ENCODE measurements at regions not wholly inside any gene's neighbourhood (a gene's known extent, or its start where the extent isn't known, plus 50 kb on each side); places are given as distances from the start of the nearest gene placed in this dataset.

DNA sequence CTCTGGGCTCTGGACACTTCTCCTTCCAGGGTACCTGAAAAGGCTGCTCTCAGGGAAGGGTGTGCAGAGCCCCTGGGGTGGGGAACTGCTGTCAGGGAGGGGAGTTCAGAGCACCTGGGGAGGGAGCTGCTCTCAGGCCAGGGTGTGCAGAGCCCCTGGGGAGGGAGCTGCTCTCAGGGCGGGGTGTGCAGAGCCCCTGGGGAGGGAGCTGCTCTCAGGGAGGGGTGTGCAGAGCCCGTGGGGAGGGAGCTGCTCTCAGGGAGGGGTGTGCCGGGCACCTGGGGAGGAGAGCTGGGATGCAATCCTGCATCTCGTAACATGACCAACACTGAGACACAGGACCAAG is 764.2 kb downstream of the BRD1 start:
- no peak overlapping the region for H3K27ac ChIP-seq
- TF ChIP-seq, protein P1, sequence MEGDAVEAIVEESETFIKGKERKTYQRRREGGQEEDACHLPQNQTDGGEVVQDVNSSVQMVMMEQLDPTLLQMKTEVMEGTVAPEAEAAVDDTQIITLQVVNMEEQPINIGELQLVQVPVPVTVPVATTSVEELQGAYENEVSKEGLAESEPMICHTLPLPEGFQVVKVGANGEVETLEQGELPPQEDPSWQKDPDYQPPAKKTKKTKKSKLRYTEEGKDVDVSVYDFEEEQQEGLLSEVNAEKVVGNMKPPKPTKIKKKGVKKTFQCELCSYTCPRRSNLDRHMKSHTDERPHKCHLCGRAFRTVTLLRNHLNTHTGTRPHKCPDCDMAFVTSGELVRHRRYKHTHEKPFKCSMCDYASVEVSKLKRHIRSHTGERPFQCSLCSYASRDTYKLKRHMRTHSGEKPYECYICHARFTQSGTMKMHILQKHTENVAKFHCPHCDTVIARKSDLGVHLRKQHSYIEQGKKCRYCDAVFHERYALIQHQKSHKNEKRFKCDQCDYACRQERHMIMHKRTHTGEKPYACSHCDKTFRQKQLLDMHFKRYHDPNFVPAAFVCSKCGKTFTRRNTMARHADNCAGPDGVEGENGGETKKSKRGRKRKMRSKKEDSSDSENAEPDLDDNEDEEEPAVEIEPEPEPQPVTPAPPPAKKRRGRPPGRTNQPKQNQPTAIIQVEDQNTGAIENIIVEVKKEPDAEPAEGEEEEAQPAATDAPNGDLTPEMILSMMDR (conservative IDR thresholded peaks at IDR 0.05): no peak

- TF ChIP-seq, protein P1 (conservative IDR thresholded peaks at IDR 0.05): no peak
These were observed 764.7 kb downstream of the BRD1 start for GRCh38 chr22:49062802-49063544.

DNA sequence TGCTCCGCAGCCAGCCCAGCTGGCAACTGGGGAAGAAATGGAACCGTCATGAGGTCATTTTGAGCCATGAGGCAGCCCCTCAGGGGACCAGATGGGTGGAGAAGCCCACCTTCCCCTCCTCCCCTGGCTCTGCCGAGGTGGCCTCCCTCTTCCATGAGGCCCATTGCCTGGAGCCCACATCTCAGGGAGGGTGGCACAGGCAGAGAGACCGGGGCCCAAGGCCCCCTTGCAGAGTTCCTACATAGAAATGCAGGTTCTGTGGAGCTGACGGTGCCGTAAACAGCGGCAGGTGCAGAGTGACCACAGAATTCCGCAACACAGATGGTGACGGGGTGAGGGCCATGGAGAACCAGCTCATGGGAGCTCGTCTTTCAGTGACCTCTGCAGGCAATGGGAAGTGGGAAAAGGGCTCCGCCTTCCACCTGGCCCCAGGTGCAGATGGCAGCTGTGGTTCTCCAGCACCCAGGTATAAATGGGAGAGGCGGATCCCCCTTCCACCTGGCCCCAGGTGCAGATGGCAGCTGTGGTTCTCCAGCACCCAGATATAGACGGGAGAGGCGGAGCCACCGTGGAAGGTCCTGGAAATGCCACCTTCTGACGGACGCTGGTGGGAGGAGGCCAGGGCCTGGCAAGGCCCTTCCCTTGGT is 765.4 kb downstream of the BRD1 start:
- no peak overlapping the region for H3K27ac ChIP-seq
- TF ChIP-seq, protein P1 (conservative IDR thresholded peaks at IDR 0.05): no peak

More at GRCh38 chr22:49062802-49063544, 764.7 kb downstream of the BRD1 start:
- H3K27ac ChIP-seq: no peak overlapping the region

GRCh38 chr22:49057910-49058309 is 769.8 kb downstream of the BRD1 start:
- no peak overlapping the region for H3K27ac ChIP-seq
- TF ChIP-seq, protein P1 (conservative IDR thresholded peaks at IDR 0.05): no peak

DNA sequence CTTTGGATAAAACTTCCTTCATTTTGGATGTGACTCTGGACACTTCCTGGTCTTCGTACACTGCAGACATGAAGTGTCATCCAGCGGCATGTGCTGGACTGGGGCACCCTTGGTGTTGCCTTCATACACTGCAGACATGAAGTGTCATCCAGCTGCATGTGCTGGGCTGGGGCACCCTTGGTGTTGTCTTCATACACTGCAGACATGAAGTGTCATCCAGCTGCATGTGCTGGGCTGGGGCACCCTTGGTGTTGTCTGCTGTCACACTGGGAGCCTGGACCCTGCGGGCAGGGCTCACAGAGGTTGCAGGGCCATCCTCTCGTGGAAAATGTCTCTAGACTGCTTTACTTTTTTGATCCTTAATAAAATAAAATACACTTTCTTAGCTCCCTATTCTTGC is 771.4 kb downstream of the BRD1 start:
- TF ChIP-seq, protein P1 (conservative IDR thresholded peaks at IDR 0.05): no peak

DNA sequence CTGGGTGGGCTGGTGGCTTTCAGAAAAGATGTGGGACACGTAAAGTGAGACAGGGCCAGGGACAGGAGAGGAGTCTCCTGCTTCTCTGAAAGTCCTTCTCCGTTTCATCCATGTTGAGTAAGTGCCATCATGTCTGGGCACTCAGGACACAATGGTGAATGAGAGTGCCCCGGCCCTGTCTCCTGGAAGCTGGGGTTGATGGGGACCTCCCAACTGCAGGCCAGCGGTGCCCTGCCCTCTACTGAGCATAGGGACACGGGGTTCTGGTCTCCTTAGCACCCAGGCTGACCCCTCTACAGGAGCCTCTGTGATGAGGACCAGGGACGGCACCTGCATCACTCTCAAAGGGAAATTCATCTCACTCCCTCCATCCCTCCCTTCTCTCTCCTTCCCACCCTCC is 772.3 kb downstream of the BRD1 start:
- TF ChIP-seq, protein P1 (conservative IDR thresholded peaks at IDR 0.05): no peak

More for the DNA sequence above, 771.4 kb downstream of the BRD1 start:
- H3K27ac ChIP-seq: no peak overlapping the region

DNA sequence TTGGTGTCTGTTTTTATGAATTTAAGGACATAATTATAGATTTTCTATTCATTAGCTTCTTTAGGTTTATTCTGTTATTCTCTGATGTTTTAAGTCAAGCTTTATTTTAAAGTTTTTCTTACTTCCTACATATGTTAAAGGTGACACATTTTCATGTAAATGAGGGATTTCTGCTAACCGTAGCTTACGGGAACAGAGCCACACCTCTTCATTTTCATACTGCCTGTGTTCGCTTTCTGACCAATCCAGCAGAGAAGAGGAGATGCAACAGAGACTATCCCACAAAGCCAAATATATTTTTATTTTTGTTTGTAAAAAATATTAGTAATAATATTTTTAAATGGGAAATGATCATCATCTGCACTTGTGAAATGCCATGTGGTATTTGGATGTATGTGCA is 774.1 kb downstream of the BRD1 start:
- TF ChIP-seq, protein P1 (conservative IDR thresholded peaks at IDR 0.05): no peak
- H3K27ac ChIP-seq: no peak overlapping the region

More for the DNA sequence above, 772.3 kb downstream of the BRD1 start:
- no peak overlapping the region for H3K27ac ChIP-seq

Data from VCaP (cell line).